HL-60 (cell line): ENCODE measurements at regions not wholly inside any gene's neighbourhood (a gene's known extent, or its start where the extent isn't known, plus 50 kb on each side); places are given as distances from the start of the nearest gene placed in this dataset.

ENCODE experiments used
- CTCF ChIP-seq: IDR thresholded peaks from one replicate; pipeline ENCODE4 v1.5.1; 2011; ENCODE audit warnings: low read length, control low read depth, inconsistent platforms; ENCODE audit not compliant: insufficient read depth
- GABPA ChIP-seq: IDR thresholded peaks from 2 replicates; pipeline ENCODE4 v1.6.1; 2012; ENCODE audit warnings: low read depth
- POLR2AphosphoS5 ChIP-seq: IDR thresholded peaks from 2 replicates; pipeline ENCODE4 v1.6.1; 2012; ENCODE audit warnings: low read depth
- REST ChIP-seq: IDR thresholded peaks from 2 replicates; pipeline ENCODE4 v1.6.1; 2012; ENCODE audit warnings: low read depth; ENCODE audit not compliant: insufficient replicate concordance
- SPI1 ChIP-seq: IDR thresholded peaks from 2 replicates; pipeline ENCODE4 v1.6.1; 2012; ENCODE audit warnings: low read depth, mild to moderate bottlenecking, borderline replicate concordance

- no peak for TF ChIP-seq CTCF
- no peak for TF ChIP-seq POLR2AphosphoS5
- no peak for TF ChIP-seq GABPA
- no peak for TF ChIP-seq REST
- TF ChIP-seq SPI1 = no peak
These were observed 1727.5 kb downstream of the LRRC4C start for GRCh38 chr11:39732001-39732400.
